ENCODE measurements at regions not wholly inside any gene's neighbourhood (a gene's known extent, or its start where the extent isn't known, plus 50 kb on each side); places are given as distances from the start of the nearest gene placed in this dataset.

DNA sequence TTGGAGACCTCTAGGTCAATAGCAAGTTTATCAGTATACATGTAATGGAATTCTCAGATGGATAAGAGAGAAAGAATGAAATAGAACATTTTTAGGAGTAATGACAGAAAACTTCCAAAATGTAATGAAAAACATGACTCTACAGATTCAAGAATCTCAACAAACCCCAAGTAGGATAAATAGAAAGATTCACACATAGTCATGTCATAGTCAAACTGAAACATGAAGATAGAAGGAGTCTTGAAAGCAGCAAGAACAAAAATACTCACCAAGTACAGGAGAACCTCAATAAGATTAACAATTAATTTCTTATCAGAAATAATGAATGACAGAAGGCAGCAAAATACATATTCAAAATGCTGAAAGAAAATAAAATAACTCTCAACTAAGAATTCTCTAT lies 164.5 kb downstream of the SPATA31D1 start:
- TF ChIP-seq HIVEP1 (CRISPR knock-in tag; IDR thresholded peaks at IDR 0.05) (no peak), MYC (IDR thresholded peaks at IDR 0.05; ENCODE audit: low read depth, low read length) (no peak), MYC (CRISPR knock-in tag; IDR thresholded peaks at IDR 0.05; ENCODE audit: borderline replicate concordance, low read depth) (no peak), PKNOX1 (IDR thresholded peaks at IDR 0.05) (no peak), EZH2 (IDR thresholded peaks at IDR 0.05; ENCODE audit: borderline replicate concordance, low read depth, low read length) (no peak), CHD1 (IDR thresholded peaks at IDR 0.05; ENCODE audit: low read length) (no peak), ZNF512 (tag; IDR thresholded peaks at IDR 0.05) (no peak), EP300 (IDR thresholded peaks at IDR 0.05; ENCODE audit: low read length) (no peak), SMC3 (conservative IDR thresholded peaks at IDR 0.05; ENCODE audit: insufficient read depth, low read depth, low read length) (no peak), CCAR2 (IDR thresholded peaks at IDR 0.05; ENCODE audit: low read depth, low read length) (no peak), CBFB (CRISPR knock-in tag; IDR thresholded peaks at IDR 0.05) (no peak), FOSL1 (tag; conservative IDR thresholded peaks at IDR 0.05) (no peak), MTA1 (IDR thresholded peaks at IDR 0.05; ENCODE audit: borderline replicate concordance) (no peak)
- TF ChIP-seq, protein P1, sequence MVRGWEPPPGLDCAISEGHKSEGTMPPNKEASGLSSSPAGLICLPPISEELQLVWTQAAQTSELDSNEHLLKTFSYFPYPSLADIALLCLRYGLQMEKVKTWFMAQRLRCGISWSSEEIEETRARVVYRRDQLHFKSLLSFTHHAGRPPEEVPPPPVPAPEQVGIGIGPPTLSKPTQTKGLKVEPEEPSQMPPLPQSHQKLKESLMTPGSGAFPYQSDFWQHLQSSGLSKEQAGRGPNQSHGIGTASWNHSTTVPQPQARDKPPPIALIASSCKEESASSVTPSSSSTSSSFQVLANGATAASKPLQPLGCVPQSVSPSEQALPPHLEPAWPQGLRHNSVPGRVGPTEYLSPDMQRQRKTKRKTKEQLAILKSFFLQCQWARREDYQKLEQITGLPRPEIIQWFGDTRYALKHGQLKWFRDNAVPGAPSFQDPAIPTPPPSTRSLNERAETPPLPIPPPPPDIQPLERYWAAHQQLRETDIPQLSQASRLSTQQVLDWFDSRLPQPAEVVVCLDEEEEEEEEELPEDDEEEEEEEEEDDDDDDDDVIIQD (CRISPR knock-in tag; IDR thresholded peaks at IDR 0.05) = no peak

Measured in K562 (cell line).